HepG2 (cell line): ENCODE measurements at regions not wholly inside any gene's neighbourhood (a gene's known extent, or its start where the extent isn't known, plus 50 kb on each side); places are given as distances from the start of the nearest gene placed in this dataset.

ENCODE experiments used
- ATAC-seq: fragments of 200-7000 bp; cut with Tn5 transposase; 3 replicates; pipeline ENCODE4 v1.9.1; 2020; ENCODE audit warnings: mild to moderate bottlenecking, moderate library complexity
- BruUV-seq: library from RNA; stranded (reverse); fragments of 400-500 nt; replicated peaks from 2 replicates; lab custom pipeline; 2021; lab: Mats Ljungman, UMichigan
- CTCF ChIA-PET: fragments of 300-600 bp; formaldehyde crosslinking; extraction: SDS; loops from one replicate; lab custom pipeline; 2021; ENCODE audit warnings: low total read pairs, inconsistent platforms, low intra/inter-chr PET ratio; lab: Yijun Ruan, JAX
- POLR2A ChIA-PET: fragments of 350-600 bp; sonication (Branson Sonifier 250); formaldehyde crosslinking; loops from one replicate; lab custom pipeline; 2020; ENCODE audit warnings: antibody characterized with exemption, inconsistent platforms; lab: Yijun Ruan, JAX
- DNase-seq: peaks from one replicate; pipeline ENCODE4 v3.0.0-alpha.2; 2015; ENCODE audit warnings: low spot score
- FAIRE-seq: peaks from 3 replicates; lab custom pipeline; 2011; peaks lifted over from hg19 to GRCh38; lab: Jason Lieb, UNC
- H2AFZ ChIP-seq: one replicate; pipeline ENCODE4 v1.6.1; 2011; ENCODE audit warnings: low read length, inconsistent platforms
- H3K27ac ChIP-seq: fragments of 300-600 bp; 3 replicates; pipeline ENCODE4 v1.8.0; 2011; ENCODE audit warnings: mixed run types, mild to moderate bottlenecking, mixed read lengths, low read length, inconsistent platforms; ENCODE audit not compliant: insufficient read depth; ENCODE audit errors: extremely low read length
- H3K27me3 ChIP-seq, 2 experiments: fragments of 200-600 bp in 1 of 2; 2 replicates in 1 of 2; 3 replicates in 1 of 2; pipeline versions ENCODE4 v1.6.0 to v1.8.0; 2011; ENCODE audit warnings: low read length in 2 of 2, mild to moderate bottlenecking in 2 of 2, moderate library complexity in 2 of 2, inconsistent platforms in 1 of 2; ENCODE audit not compliant: insufficient read depth in 2 of 2, control insufficient read depth in 1 of 2
- H3K36me3 ChIP-seq, 2 experiments: fragments of 200-600 bp in 1 of 2; replicated peaks in 1 of 2; 2 replicates in 1 of 2; 3 replicates in 1 of 2; pipeline versions ENCODE4 v1.5.1 to v1.8.0; 2011; ENCODE audit warnings: low read length in 2 of 2, inconsistent platforms in 1 of 2; ENCODE audit not compliant: insufficient read depth in 2 of 2, control insufficient read depth in 1 of 2
- H3K4me1 ChIP-seq: 2 replicates; pipeline ENCODE4 v1.5.1; 2012; ENCODE audit warnings: low read length, inconsistent platforms; ENCODE audit not compliant: insufficient read depth
- H3K4me2 ChIP-seq: 2 replicates; pipeline ENCODE4 v1.6.0; 2011; ENCODE audit warnings: low read depth, low read length, inconsistent platforms
- H3K4me3 ChIP-seq, 3 experiments: fragments of 200-600 bp in 1 of 3; sonication (generic), shearing (Covaris generic) in 1 of 3; replicated peaks in 1 of 3; 2 replicates each; pipeline ENCODE4 v1.5.1; 2011 to 2016; ENCODE audit warnings: low read length in 3 of 3, inconsistent platforms in 2 of 3, low read depth in 2 of 3, mild to moderate bottlenecking in 2 of 3, control low read depth in 1 of 3, mixed read lengths in 1 of 3; ENCODE audit not compliant: insufficient read depth in 1 of 3
- H3K79me2 ChIP-seq: one replicate; pipeline ENCODE4 v1.6.1; 2011; ENCODE audit warnings: low read length, inconsistent platforms; ENCODE audit not compliant: insufficient read depth
- H3K9ac ChIP-seq: 2 replicates; pipeline ENCODE4 v1.6.0; 2011; ENCODE audit warnings: mild to moderate bottlenecking, low read depth, low read length, inconsistent platforms; ENCODE audit not compliant: insufficient read depth
- H3K9me3 ChIP-seq: 2 replicates; pipeline ENCODE4 v1.5.1; 2012; ENCODE audit warnings: mild to moderate bottlenecking, low read length
- H4K20me1 ChIP-seq: 2 replicates; pipeline ENCODE4 v1.6.0; 2011; ENCODE audit warnings: inconsistent platforms, mild to moderate bottlenecking, low read length, moderate library complexity; ENCODE audit not compliant: insufficient read depth
- EED ChIP-seq: sonication (generic); formaldehyde crosslinking; IDR thresholded peaks from 2 replicates; pipeline ENCODE4 v1.5.0; 2020; ENCODE audit warnings: mild to moderate bottlenecking, missing genetic modification reagents
- HIVEP1 ChIP-seq: sonication (generic); formaldehyde crosslinking; IDR thresholded peaks from 2 replicates; pipeline ENCODE4 v1.4.0; 2020; ENCODE audit warnings: mild to moderate bottlenecking, missing genetic modification reagents
- MEIS1 ChIP-seq: sonication (generic); formaldehyde crosslinking; IDR thresholded peaks from 2 replicates; pipeline ENCODE4 v1.9.0; 2021; ENCODE audit warnings: mild to moderate bottlenecking, missing genetic modification reagents, moderate library complexity, borderline replicate concordance
- PLRG1 ChIP-seq: fragments of 450-650 bp; conservative IDR thresholded peaks from 2 replicates; pipeline ENCODE4 v1.6.1; 2016
- SRSF1 ChIP-seq: fragments of 200-400 bp; formaldehyde crosslinking; optimal IDR thresholded peaks from 2 replicates; pipeline ENCODE3; 2017; ENCODE audit warnings: mild to moderate bottlenecking, low read depth, low read length, moderate library complexity
- ZNF264 ChIP-seq: sonication (generic); formaldehyde crosslinking; IDR thresholded peaks from 2 replicates; pipeline ENCODE4 v1.4.0; 2020; ENCODE audit warnings: missing genetic modification reagents
- ZNF354B ChIP-seq: sonication (generic); formaldehyde crosslinking; IDR thresholded peaks from 2 replicates; pipeline ENCODE4 v1.8.0; 2022; ENCODE audit warnings: mild to moderate bottlenecking, missing genetic modification reagents
- ZNF460 ChIP-seq: sonication (generic); formaldehyde crosslinking; IDR thresholded peaks from 2 replicates; pipeline ENCODE4 v1.5.1; 2020; ENCODE audit warnings: missing genetic modification reagents, mild to moderate bottlenecking, borderline replicate concordance
- ZNF546 ChIP-seq: sonication (generic); formaldehyde crosslinking; conservative IDR thresholded peaks from 2 replicates; pipeline ENCODE4 v1.8.1; 2023; ENCODE audit warnings: mild to moderate bottlenecking, missing genetic modification reagents
- ZNF639 ChIP-seq: conservative IDR thresholded peaks from 2 replicates; pipeline ENCODE4 v1.6.1; 2018; ENCODE audit warnings: missing genetic modification reagents
- WGBS: methylation state at CpG from one replicate; pipeline ENCODE4 v1.1.6; 2017; ENCODE audit warnings: low lambda C conversion rate; 5-methylcytosine and 5-hydroxymethylcytosine counted together
- in situ Hi-C: cut with HindIII; loops from 2 replicates; pipeline ENCODE4 v1.10.0; 2017; ENCODE audit warnings: low pct_unique_long_range_greater_than_20kb; ENCODE audit not compliant: extremely low pct_ligation_motif_present
- intact Hi-C: fragments of 100-400 bp; cut with micrococcal nuclease; formaldehyde crosslinking; loops from one replicate; pipeline ENCODE4 v1.10.0; 2022; ENCODE audit not compliant: unreplicated experiment
- TF ChIP-seq, protein P1 (sequence below): sonication (generic); formaldehyde crosslinking; IDR thresholded peaks from 2 replicates; pipeline ENCODE4 v1.4.0; 2020; ENCODE audit warnings: mild to moderate bottlenecking, missing genetic modification reagents
- TF ChIP-seq, protein P2 (sequence below): IDR thresholded peaks from 2 replicates; pipeline ENCODE4 v1.6.1; 2016; ENCODE audit warnings: missing genetic modification reagents, missing compliant biosample characterization

DNA sequence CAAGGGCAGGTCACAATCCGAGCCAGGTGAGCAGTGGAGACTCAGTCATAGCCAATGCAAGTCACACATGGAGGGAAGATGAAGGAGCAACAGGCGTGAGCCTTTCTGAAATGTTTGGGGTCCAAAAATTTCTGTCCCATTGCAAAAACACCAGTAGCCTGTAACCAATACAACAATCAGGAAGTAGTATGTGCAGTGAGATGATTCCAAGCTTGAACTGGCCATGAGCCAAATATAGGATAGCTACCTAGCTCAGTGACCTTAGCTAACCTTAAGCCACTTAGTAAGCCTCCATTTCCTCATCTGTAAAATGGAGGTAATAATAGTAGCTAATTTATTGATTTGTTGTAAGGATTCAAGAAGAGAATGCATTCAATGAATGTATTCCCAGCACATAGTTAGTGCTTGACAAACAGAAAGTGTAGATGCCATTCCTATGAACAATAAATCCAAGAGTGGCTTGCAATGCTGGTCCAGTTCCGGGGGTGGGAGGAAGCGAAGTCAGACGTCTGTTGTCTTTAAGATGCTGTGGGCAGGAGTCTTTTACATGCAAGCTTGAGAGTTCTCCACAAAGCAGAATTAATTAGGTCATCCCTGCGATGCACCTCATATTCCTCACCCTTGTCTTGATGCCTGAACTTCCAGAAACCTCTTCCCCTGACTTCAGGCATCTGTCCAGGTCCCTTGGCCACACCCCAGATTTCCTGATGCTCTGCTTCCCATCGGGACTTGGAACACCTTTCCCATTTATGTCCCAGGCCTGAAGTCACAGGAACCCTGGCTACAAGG lies 195.7 kb upstream of the UBL3 start (continued):
- no peak for TF ChIP-seq ZNF546 (CRISPR knock-in tag)
- TF ChIP-seq EED (CRISPR knock-in tag) = no peak

GRCh38 chr13:30044932-30045331 lies 194.5 kb upstream of the UBL3 start:
- in situ Hi-C loops = no loop called here
- 0 out of 2 replicates have a peak, but pooled peaks cover 10% of the 10 kb centered on the region for H3K4me1 ChIP-seq
- H3K27ac ChIP-seq = no peak overlapping the region
- TF ChIP-seq MEIS1 (CRISPR knock-in tag) = no peak
- TF ChIP-seq SRSF1 = no peak
- TF ChIP-seq PLRG1 = no peak
- no peak for TF ChIP-seq ZNF639 (CRISPR knock-in tag)
- no peak for TF ChIP-seq HIVEP1 (CRISPR knock-in tag)
- TF ChIP-seq ZNF264 (CRISPR knock-in tag) = no peak
- TF ChIP-seq, protein P1, sequence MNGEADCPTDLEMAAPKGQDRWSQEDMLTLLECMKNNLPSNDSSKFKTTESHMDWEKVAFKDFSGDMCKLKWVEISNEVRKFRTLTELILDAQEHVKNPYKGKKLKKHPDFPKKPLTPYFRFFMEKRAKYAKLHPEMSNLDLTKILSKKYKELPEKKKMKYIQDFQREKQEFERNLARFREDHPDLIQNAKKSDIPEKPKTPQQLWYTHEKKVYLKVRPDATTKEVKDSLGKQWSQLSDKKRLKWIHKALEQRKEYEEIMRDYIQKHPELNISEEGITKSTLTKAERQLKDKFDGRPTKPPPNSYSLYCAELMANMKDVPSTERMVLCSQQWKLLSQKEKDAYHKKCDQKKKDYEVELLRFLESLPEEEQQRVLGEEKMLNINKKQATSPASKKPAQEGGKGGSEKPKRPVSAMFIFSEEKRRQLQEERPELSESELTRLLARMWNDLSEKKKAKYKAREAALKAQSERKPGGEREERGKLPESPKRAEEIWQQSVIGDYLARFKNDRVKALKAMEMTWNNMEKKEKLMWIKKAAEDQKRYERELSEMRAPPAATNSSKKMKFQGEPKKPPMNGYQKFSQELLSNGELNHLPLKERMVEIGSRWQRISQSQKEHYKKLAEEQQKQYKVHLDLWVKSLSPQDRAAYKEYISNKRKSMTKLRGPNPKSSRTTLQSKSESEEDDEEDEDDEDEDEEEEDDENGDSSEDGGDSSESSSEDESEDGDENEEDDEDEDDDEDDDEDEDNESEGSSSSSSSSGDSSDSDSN (CRISPR knock-in tag) = no peak
- TF ChIP-seq ZNF460 (CRISPR knock-in tag) = no peak
- no peak for TF ChIP-seq ZNF354B (CRISPR knock-in tag)
- TF ChIP-seq, protein P2, sequence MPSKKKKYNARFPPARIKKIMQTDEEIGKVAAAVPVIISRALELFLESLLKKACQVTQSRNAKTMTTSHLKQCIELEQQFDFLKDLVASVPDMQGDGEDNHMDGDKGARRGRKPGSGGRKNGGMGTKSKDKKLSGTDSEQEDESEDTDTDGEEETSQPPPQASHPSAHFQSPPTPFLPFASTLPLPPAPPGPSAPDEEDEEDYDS = no peak
- TF ChIP-seq, all 625 proteins: peak for 0
- Histone ChIP-seq H3K79me2 (no peaks in the 10 kb centered on the region), H2AFZ (no peak overlapping the region), H3K36me3 (no peaks in the 10 kb centered on the region), H3K4me3 (no peak overlapping the region), H4K20me1 (no peaks in the 10 kb centered on the region), H3K9me3 (no peaks in the 10 kb centered on the region), H3K27me3 (no peaks in the 10 kb centered on the region), H3K9ac (no peak overlapping the region), H3K4me2 (no peak overlapping the region)
- BruUV-seq = no TSS peak
- ChIA-PET CTCF (no interaction called here), POLR2A (no interaction called here)
- ATAC-seq (no peak), DNase-seq (no peak), FAIRE-seq (no peak)
- 0% methylated on average over 1 of the region's 1 CpG for WGBS
- intact Hi-C loops = no loop called here
